ENCODE measurements at regions not wholly inside any gene's neighbourhood (a gene's known extent, or its start where the extent isn't known, plus 50 kb on each side); places are given as distances from the start of the nearest gene placed in this dataset.

DNA sequence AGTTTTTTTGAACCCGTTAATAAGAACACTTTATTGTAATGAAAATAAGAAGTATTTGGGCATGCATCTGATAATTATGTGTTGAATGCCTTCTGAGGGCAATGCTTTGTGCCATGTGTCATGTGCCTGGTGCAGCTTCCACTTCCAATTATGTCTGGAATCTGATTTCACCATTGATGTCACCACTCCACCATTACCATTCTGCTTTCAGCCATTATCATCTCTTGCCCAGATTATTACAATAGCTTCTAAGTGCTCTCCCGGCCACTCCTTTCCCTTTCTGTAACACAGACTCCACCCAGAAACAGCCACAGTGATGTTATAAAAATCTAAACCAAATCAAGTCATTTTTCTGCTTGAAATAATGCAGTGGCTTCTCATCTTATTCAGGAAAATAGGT lies 171.7 kb downstream of the C9orf152 start:
- no peak for DNase-seq (ENCODE audit: low read depth in 4 of 6, low spot score in 6 of 6)
- no peaks in the 10 kb centered on the region for H3K27me3 ChIP-seq (ENCODE audit: control insufficient read depth, insufficient read depth, low read length)
- H3K36me3 ChIP-seq (ENCODE audit: control insufficient read depth, insufficient read depth, low read length), result no peaks in the 10 kb centered on the region
- WGBS (ENCODE audit: insufficient coverage), result no CpG with 5 or more reads among the region's 2 CpGs
- H3K4me3 ChIP-seq (ENCODE audit: low read depth, low read length), result no peak overlapping the region
- no peaks in the 10 kb centered on the region for H3K9me3 ChIP-seq (ENCODE audit: control insufficient read depth, insufficient read depth, low read length)
- no peak overlapping the region for H3K27ac ChIP-seq (ENCODE audit: low read depth, low read length)
- no peaks in the 10 kb centered on the region for H3K4me1 ChIP-seq (ENCODE audit: control insufficient read depth, insufficient read depth, low read length)

DNA sequence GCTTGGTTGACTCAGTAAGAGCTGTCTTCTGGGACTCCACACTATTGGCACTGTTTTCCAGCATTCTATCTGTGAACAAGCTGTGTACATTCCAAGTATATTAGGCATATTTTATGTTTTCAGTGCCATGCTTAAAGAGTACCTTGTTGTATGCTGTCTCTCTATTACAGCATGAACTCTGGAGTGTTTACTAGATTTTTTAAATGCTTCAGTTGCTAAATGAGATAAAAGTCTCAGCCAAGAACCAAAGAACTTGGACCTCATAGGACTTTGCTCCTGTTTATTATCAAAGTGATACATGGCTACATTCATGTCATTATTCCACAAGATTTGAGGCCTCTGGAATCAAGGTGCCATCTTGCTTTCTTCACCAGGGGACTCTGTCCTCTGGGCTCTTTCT lies 167.2 kb downstream of the C9orf152 start:
- H3K27me3 ChIP-seq (ENCODE audit: control insufficient read depth, insufficient read depth, low read length), result no peaks in the 10 kb centered on the region
- no peaks in the 10 kb centered on the region for H3K9me3 ChIP-seq (ENCODE audit: control insufficient read depth, insufficient read depth, low read length)
- H3K4me1 ChIP-seq (ENCODE audit: control insufficient read depth, insufficient read depth, low read length), result no peaks in the 10 kb centered on the region
- H3K36me3 ChIP-seq (ENCODE audit: control insufficient read depth, insufficient read depth, low read length), result no peaks in the 10 kb centered on the region
- H3K27ac ChIP-seq (ENCODE audit: low read depth, low read length), result no peak overlapping the region
- no peak overlapping the region for H3K4me3 ChIP-seq (ENCODE audit: low read depth, low read length)
- DNase-seq (ENCODE audit: low read depth in 4 of 6, low spot score in 6 of 6), result peak in 1 of 6 donors; percentile 34

DNA sequence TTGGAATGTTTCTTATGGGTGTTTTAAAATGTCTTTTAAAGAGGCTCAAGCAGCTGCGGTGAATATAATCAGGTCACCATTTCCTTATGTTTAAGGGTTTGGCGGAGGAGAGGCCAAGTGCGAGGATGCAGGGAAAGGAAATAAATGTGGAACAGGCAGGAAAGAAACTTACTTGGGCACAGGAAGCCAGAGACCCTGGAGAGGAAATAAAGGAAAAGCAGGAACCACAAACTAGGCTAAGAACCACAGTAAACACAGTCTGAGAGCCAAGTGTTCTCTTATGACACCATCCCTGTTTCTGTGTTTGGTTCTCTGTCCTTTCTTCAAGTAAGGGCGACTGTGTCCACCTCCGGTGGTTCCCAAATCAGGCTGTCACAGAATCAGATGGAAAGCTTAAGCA lies 166.5 kb downstream of the C9orf152 start:
- H3K27me3 ChIP-seq (ENCODE audit: control insufficient read depth, insufficient read depth, low read length), result no peaks in the 10 kb centered on the region
- no peak overlapping the region for H3K4me3 ChIP-seq (ENCODE audit: low read depth, low read length)
- no peaks in the 10 kb centered on the region for H3K4me1 ChIP-seq (ENCODE audit: control insufficient read depth, insufficient read depth, low read length)
- H3K9me3 ChIP-seq (ENCODE audit: control insufficient read depth, insufficient read depth, low read length), result no peaks in the 10 kb centered on the region
- no peak overlapping the region for H3K27ac ChIP-seq (ENCODE audit: low read depth, low read length)
- H3K36me3 ChIP-seq (ENCODE audit: control insufficient read depth, insufficient read depth, low read length), result no peaks in the 10 kb centered on the region
- 93% methylated on average over 5 of the region's 5 CpGs for WGBS (ENCODE audit: insufficient coverage)
- no peak for DNase-seq (ENCODE audit: low read depth in 4 of 6, low spot score in 6 of 6)

DNA sequence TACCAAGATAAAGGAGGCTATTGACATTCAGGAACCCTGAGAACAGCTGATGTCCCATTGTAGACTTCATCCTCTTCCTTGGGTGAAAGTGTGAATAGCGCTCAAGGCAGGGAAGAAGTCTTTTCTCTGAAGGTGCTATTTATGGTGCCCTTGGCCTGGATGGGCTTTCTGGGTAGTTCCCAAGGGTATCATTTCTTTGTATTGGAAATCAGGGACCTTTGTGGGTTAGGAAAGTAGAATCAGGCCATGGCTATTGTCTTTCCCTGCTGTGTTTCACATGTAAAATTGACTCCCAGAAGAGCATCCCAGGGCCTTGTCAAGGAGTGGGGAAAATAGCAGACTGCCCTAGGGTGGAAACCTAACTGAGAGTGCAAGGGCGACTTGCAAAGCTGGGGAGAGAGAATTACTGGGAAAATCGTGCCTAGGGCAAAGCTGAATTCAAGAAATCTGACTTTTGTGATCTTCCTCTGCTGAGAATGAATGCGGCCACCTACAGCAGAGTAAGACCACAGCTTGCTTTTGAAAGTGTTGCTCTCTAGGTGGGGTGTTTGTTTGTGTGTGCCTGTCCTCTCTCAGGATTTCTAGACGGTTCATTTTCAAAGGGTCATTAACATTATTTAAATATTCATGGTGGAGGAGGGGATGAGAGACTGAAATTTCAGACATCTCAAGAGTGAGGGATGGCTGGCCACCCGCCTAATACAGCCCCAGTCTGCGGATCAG lies 160.6 kb downstream of the C9orf152 start:
- Histone ChIP-seq H3K4me3 (ENCODE audit: low read depth, low read length) (peak overlapping the region; percentile 63), H3K4me1 (ENCODE audit: control insufficient read depth, insufficient read depth, low read length) (peaks cover 21% of the 10 kb centered on the region), H3K9me3 (ENCODE audit: control insufficient read depth, insufficient read depth, low read length) (no peaks in the 10 kb centered on the region), H3K36me3 (ENCODE audit: control insufficient read depth, insufficient read depth, low read length) (no peaks in the 10 kb centered on the region), H3K27ac (ENCODE audit: low read depth, low read length) (peak overlapping the region; percentile 1), H3K27me3 (ENCODE audit: control insufficient read depth, insufficient read depth, low read length) (peaks cover 11% of the 10 kb centered on the region)
- WGBS (ENCODE audit: insufficient coverage), result 37% methylated on average over 6 of the region's 7 CpGs
- DNase-seq (ENCODE audit: low read depth in 4 of 6, low spot score in 6 of 6), result no peak

DNA sequence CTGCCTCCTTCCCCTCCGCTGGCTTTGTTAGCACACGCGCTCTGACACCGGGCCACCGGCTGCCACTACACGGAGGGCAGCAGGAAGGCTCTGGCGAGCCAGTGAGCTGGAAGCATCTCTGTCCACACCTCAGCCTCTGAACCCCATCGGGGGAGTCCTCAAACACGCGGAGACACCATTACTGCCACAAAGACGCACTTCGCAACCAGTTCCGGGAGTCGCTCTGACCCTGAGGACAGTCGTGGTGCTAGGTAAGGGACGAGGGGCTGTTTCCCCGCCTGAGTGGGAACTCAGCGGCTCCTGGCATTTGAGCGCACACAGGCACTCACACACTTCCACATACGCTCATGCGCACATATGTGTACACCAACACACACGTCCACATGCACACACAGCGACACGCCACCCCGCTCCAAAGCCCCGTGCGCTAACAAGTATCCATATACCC lies 160.0 kb downstream of the C9orf152 start:
- Histone ChIP-seq H3K4me3 (ENCODE audit: low read depth, low read length) (peak overlapping the region; percentile 63), H3K27ac (ENCODE audit: low read depth, low read length) (peak overlapping the region; percentile 1), H3K36me3 (ENCODE audit: control insufficient read depth, insufficient read depth, low read length) (no peaks in the 10 kb centered on the region), H3K9me3 (ENCODE audit: control insufficient read depth, insufficient read depth, low read length) (no peaks in the 10 kb centered on the region), H3K27me3 (ENCODE audit: control insufficient read depth, insufficient read depth, low read length) (peaks cover 11% of the 10 kb centered on the region), H3K4me1 (ENCODE audit: control insufficient read depth, insufficient read depth, low read length) (peaks cover 21% of the 10 kb centered on the region)
- WGBS (ENCODE audit: insufficient coverage), result under 1% methylated on average over 27 of the region's 27 CpGs
- DNase-seq (ENCODE audit: low read depth in 4 of 6, low spot score in 6 of 6), result peak in 1 of 6 donors; percentile 69

DNA sequence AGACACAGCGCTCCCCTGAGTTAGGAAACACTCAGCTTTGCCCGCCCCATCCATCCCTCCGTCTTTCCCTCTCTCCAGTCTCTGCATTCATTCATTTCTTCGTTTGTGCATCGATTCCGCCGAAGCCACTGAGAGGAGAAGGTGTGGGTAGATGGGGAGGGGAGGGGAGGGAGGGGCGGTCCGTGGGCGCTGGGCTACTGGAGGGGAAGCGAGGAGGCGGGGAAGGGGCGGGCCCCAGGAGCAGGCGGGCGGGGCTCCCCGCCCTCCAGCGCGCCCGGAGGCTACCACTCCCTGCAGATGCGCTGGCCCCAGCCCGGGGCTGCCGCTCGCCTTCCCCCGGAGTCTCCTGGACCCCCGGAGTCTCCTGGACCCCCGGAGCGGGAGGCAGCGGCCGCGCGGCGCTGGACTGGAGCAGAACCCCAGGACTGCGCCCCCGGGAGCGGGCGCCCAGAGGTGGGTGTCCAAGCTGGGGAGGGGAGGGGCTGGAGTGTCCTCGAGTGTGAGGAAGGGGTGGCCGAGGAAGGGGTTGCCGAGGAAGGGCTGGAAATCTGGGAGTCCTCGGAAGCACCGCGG lies 159.5 kb downstream of the C9orf152 start:
- no peaks in the 10 kb centered on the region for H3K9me3 ChIP-seq (ENCODE audit: control insufficient read depth, insufficient read depth, low read length)
- H3K4me3 ChIP-seq (ENCODE audit: low read depth, low read length), result peak overlapping the region; percentile 70
- H3K36me3 ChIP-seq (ENCODE audit: control insufficient read depth, insufficient read depth, low read length), result no peaks in the 10 kb centered on the region
- H3K27me3 ChIP-seq (ENCODE audit: control insufficient read depth, insufficient read depth, low read length), result peaks cover 11% of the 10 kb centered on the region
- DNase-seq (ENCODE audit: low read depth in 4 of 6, low spot score in 6 of 6), result peak in 3 of 6 donors; percentile 63 to 94 (median 91)
- H3K4me1 ChIP-seq (ENCODE audit: control insufficient read depth, insufficient read depth, low read length), result peaks cover 21% of the 10 kb centered on the region
- peak overlapping the region; percentile 71 for H3K27ac ChIP-seq (ENCODE audit: low read depth, low read length)
- under 1% methylated on average over 38 of the region's 42 CpGs for WGBS (ENCODE audit: insufficient coverage)

DNA sequence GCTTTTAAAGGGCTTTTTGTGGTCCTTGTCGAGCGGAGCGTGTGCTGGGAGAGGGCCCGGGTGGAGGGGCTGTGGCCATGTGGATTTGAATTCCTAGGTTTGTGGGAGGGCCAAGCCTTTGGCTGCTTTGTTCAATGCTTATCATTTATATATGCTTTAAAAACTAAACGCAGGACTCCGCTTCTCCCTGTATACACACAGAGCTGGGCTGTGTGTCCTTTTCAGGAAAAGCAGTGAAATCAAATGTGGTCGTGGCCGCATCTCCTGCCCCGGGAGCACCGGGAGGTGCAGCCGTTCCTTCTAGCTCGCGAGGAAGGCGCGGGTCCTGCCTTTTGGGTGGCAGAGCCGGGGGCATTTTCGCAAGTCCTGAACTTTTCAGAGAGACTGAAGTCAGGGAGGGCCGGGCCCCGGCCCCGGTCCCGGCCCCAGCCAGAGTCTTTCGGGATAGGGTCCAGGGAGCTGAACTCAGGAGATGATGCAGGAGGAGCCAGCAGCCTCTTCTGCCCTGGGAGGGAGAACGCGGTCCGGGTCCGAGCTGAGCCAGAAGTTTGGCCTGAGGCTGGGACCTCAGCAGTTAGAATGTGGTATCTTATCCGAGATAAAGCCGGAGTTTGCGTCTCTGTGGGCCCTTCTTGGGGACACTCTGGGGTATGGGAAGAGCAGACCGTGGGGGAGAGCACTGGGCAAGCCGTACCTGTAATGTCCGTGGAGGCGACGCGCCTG lies 158.8 kb downstream of the C9orf152 start:
- H3K27ac ChIP-seq (ENCODE audit: low read depth, low read length), result peak overlapping the region; percentile 71
- H3K9me3 ChIP-seq (ENCODE audit: control insufficient read depth, insufficient read depth, low read length), result no peaks in the 10 kb centered on the region
- DNase-seq (ENCODE audit: low read depth in 4 of 6, low spot score in 6 of 6), result peak in 2 of 6 donors; percentile 65 to 72
- WGBS (ENCODE audit: insufficient coverage), result under 1% methylated on average over 29 of the region's 35 CpGs
- H3K36me3 ChIP-seq (ENCODE audit: control insufficient read depth, insufficient read depth, low read length), result no peaks in the 10 kb centered on the region
- H3K4me1 ChIP-seq (ENCODE audit: control insufficient read depth, insufficient read depth, low read length), result peaks cover 21% of the 10 kb centered on the region
- H3K4me3 ChIP-seq (ENCODE audit: low read depth, low read length), result peak overlapping the region; percentile 70
- peaks cover 11% of the 10 kb centered on the region for H3K27me3 ChIP-seq (ENCODE audit: control insufficient read depth, insufficient read depth, low read length)

DNA sequence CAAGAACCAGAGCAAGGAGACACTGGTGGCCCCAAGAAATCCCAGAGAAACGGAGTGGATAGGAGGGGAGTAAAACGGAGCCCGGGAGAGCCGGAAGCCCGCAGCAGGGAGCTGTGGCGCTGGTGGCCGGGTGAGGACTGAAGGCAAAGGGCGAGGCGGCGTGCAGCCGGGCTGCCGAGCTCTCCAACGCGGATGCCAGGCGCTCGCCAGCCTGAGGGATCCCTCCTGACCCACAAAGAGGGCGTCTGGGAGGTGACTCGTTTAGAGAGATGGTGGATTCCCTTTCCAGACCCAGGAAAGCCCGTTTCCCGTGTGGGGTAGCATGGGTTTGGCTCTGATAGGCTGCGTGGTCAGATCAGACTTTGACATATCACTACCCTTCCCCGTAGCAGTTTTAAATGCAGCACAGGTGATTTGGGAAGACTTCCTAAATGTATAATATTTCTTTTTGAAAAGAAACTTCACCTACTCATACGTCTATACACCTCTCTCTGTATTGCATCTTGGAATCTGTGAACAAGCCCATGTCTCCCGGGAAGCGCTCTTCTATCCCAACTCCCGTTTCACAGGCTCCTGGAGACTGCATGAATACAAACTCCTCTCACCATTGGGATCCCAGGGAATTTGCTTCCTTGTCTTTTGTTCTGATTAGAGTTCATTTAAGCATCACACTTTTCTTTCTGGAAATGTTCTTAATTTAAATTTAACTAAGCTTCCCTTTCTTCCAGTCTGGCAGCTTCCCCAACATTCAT lies 158.1 kb downstream of the C9orf152 start:
- 2% methylated on average over 17 of the region's 26 CpGs for WGBS (ENCODE audit: insufficient coverage)
- Histone ChIP-seq H3K9me3 (ENCODE audit: control insufficient read depth, insufficient read depth, low read length) (no peaks in the 10 kb centered on the region), H3K27ac (ENCODE audit: low read depth, low read length) (peak overlapping the region; percentile 71), H3K4me1 (ENCODE audit: control insufficient read depth, insufficient read depth, low read length) (peaks cover 21% of the 10 kb centered on the region), H3K4me3 (ENCODE audit: low read depth, low read length) (peak overlapping the region; percentile 70), H3K27me3 (ENCODE audit: control insufficient read depth, insufficient read depth, low read length) (peaks cover 11% of the 10 kb centered on the region), H3K36me3 (ENCODE audit: control insufficient read depth, insufficient read depth, low read length) (no peaks in the 10 kb centered on the region)
- DNase-seq (ENCODE audit: low read depth in 4 of 6, low spot score in 6 of 6), result peak in 2 of 6 donors; percentile 30 to 36

DNA sequence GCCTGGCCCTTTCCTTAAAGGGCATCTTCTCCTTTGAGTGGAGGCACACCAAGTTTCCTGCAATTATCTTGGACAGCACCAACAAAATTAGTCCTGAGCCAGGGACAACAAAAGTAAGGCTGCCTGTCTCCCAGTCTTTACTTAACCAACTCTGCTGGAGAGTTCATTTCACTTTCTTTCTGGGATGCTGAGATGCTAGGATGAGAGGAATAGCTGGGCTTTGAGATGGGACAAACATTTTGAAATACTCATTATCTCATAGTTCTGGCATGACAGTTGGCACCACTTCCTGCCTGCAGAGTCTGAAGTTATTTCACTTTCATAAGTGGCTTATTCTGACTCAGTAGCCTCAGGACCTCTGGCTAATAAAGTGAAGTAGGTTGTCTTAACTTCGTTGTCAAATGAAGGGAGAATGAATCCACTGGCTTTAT lies 157.0 kb downstream of the C9orf152 start:
- peaks cover 11% of the 10 kb centered on the region for H3K27me3 ChIP-seq (ENCODE audit: control insufficient read depth, insufficient read depth, low read length)
- peaks cover 21% of the 10 kb centered on the region for H3K4me1 ChIP-seq (ENCODE audit: control insufficient read depth, insufficient read depth, low read length)
- H3K9me3 ChIP-seq (ENCODE audit: control insufficient read depth, insufficient read depth, low read length), result no peaks in the 10 kb centered on the region
- WGBS (ENCODE audit: insufficient coverage), result no CpG with 5 or more reads among the region's 1 CpG
- no peak overlapping the region for H3K27ac ChIP-seq (ENCODE audit: low read depth, low read length)
- H3K36me3 ChIP-seq (ENCODE audit: control insufficient read depth, insufficient read depth, low read length), result no peaks in the 10 kb centered on the region
- H3K4me3 ChIP-seq (ENCODE audit: low read depth, low read length), result no peak overlapping the region
- DNase-seq (ENCODE audit: low read depth in 4 of 6, low spot score in 6 of 6), result no peak

All from spinal cord (tissue), 9 donors.